Motor neuron (in vitro differentiated cells): ENCODE measurements at regions not wholly inside any gene's neighbourhood (a gene's known extent, or its start where the extent isn't known, plus 50 kb on each side); places are given as distances from the start of the nearest gene placed in this dataset.
"Not testable (repeated sequence)": the region's sequence is repeated elsewhere in the genome, so short reads cannot be mapped to it uniquely, and the experiment has no call there.

Experiments used
- ATAC-seq, 8 experiments: fragments of 200-7000 bp; cut with Tn5 transposase; replicated peaks in 6 of 8; 2 replicates each; pipeline ENCODE4 v1.8.0; 2021; ENCODE audit warnings: mild to moderate bottlenecking in 8 of 8, moderate library complexity in 8 of 8
- H3K27ac ChIP-seq, 2 donors: fragments of 250-450 bp; sonication (Bioruptor Pico); 2 replicates each; pipeline ENCODE4 v1.9.0; 2021; ENCODE audit warnings: antibody characterized with exemption in 2 of 2, mild to moderate bottlenecking in 2 of 2, moderate library complexity in 1 of 2
- H3K4me1 ChIP-seq, 2 donors: fragments of 250-450 bp; sonication (Bioruptor Pico); replicated peaks in 1 of 2; 2 replicates each; pipeline ENCODE4 v1.6.1; 2021; ENCODE audit warnings: antibody characterized with exemption in 2 of 2, mild to moderate bottlenecking in 2 of 2, moderate library complexity in 1 of 2
- H3K4me3 ChIP-seq, 5 donors: fragments of 250-450 bp; sonication (Bioruptor Pico); 2 replicates each; pipeline ENCODE4 v1.9.0; 2021; ENCODE audit warnings: antibody characterized with exemption in 5 of 5, mild to moderate bottlenecking in 5 of 5, moderate library complexity in 4 of 5
- WGBS, 10 experiments: fragments of 450-650 bp; shearing (Covaris generic); methylation state at CpG; one replicate each; pipeline ENCODE4 v1.0.0; 2022; 5-methylcytosine and 5-hydroxymethylcytosine counted together
- in situ Hi-C, 9 experiments: fragments of 400-800 bp; cut with MboI; loops; one replicate each; pipeline ENCODE4 v1.15.0; 2021; ENCODE audit warnings: low sequenced_read_pairs in 9 of 9, low pct_unique_long_range_greater_than_20kb in 2 of 9; ENCODE audit not compliant: unreplicated experiment in 9 of 9

DNA sequence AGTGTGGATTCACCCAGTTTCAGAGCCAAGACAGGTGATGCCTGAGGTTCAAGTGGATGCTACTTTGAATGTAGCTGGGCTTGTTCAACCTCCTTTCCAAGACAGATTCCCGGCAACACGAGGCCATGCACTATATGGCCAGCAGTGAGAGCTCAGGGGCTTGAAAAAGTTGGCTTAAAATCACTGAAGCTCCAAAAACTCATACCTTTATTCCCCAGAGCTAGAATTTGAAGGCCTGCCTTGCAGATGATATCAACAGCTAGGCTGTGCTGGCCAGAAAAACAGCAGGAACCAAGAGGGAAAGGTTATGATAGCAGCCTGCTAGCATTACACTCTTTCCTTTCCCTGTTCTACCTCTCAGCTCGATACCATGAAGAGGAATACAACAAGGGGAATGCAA, 120.2 kb upstream of the DAB2 start:
- Histone ChIP-seq H3K27ac (no peak overlapping the region), H3K4me3 (no peak overlapping the region), H3K4me1 (no peaks in the 10 kb centered on the region)
- in situ Hi-C loops, result loop anchor here in 3 of 9 experiments (10.0 to 25.0 kb wide), 2 partner anchors 158 to 170 kb away; no protein-coding TSS in a partner anchor
- 81 to 100% (median 95%) methylated on average over 1 to 3 of the region's 3 CpGs; no CpG with 5 or more reads in 4 of the 10 experiments for WGBS, 10 experiments
- ATAC-seq, result no peak

DNA sequence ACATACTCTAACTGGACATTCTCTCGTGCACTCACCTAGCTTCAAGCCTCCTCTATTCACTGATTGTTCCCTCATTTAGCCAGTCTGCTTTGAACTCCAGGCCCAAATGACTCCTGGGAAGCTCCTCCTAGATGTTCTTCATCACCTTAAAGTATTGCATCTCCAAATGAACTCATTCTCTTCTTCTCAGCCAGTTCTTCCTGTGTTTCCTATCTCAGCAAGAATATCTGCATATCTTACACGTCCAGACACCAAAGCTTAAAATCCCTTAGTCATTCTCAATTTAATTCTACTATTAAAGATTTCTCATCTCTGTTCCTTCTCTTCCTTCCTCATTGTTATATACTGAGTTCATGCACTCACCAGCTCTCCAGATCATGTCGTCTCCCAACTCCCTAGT, 118.6 kb upstream of the DAB2 start:
- peak in 2 of 8 experiments; percentile 55 to 87 for ATAC-seq
- 30 to 96% (median 78%) methylated on average over 2 to 3 of the region's 3 CpGs; no CpG with 5 or more reads in 1 of the 10 experiments for WGBS, 10 experiments

DNA sequence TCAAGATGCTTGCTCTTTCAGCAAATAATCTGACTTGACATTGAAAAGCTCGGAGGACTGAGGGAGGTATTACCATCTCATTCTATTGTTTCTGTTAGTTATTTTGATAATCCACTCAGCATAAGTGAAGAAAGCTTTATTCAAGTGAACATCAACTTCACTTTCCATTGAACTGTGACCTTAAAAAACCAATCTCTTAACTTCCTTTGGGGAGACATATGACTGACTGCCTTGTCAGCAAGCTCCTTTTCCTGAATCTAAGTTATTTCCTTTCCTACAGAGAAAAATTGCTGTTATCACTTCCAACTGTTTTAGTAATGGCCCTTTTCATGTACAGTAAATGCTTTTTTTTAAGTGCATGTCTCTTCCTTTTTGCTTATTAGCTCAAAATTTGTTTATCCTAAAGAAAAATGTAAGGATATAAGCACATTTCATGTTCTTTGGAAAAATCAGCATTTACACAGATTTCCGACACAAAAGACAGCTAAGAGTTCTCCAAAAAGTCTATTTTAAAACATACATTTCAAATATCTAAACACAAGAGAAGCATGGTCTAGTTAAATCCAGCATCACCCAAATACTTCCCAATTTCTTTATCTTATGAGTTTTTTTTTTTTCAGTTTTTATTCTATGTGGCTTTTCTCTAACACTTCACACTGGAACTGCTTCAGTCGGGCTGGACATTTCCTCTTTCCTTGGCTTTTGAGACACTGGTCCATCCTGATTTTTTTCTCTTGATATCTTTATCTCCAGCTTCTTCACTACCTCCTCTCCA, 117.9 kb upstream of the DAB2 start:
- Histone ChIP-seq H3K4me1 (no peaks in the 10 kb centered on the region), H3K4me3 (no peak overlapping the region), H3K27ac (no peak overlapping the region)
- in situ Hi-C loops, result loop anchor here in 3 of 9 experiments (10.0 to 25.0 kb wide), 2 partner anchors 155 to 168 kb away; no protein-coding TSS in a partner anchor
- no peak for ATAC-seq
- WGBS, 10 experiments, result 76 to 98% (median 92%) methylated on average over 3 of the region's 3 CpGs

More for the DNA sequence above, 118.6 kb upstream of the DAB2 start:
- in situ Hi-C loops, result loop anchor here in 3 of 9 experiments (10.0 to 25.0 kb wide), 2 partner anchors 156 to 169 kb away; no protein-coding TSS in a partner anchor
- H3K4me1 ChIP-seq, result no peaks in the 10 kb centered on the region
- no peak overlapping the region for H3K4me3 ChIP-seq
- no peak overlapping the region for H3K27ac ChIP-seq

GRCh38 chr5:39541920-39542319, 117.1 kb upstream of the DAB2 start:
- ATAC-seq, result peak in 1 of 8 experiments; percentile 68
- 40 to 85% (median 77%) methylated on average over 1 to 5 of the region's 5 CpGs for WGBS, 10 experiments
- in situ Hi-C loops, result loop anchor here in 3 of 9 experiments (10.0 to 25.0 kb wide), 2 partner anchors 155 to 167 kb away; no protein-coding TSS in a partner anchor

GRCh38 chr5:39539470-39539869, 114.7 kb upstream of the DAB2 start:
- no peaks in the 10 kb centered on the region for H3K4me1 ChIP-seq
- no peak overlapping the region for H3K4me3 ChIP-seq
- no peak for ATAC-seq
- 40 to 100% (median 61%) methylated on average over 1 to 3 of the region's 3 CpGs for WGBS, 10 experiments
- in situ Hi-C loops, result loop anchor here in 1 of 9 experiments (25.0 kb wide), 1 partner anchor 152 kb away; no protein-coding TSS in a partner anchor
- H3K27ac ChIP-seq, result no peak overlapping the region

More at GRCh38 chr5:39541920-39542319, 117.1 kb upstream of the DAB2 start:
- no peak overlapping the region for H3K4me3 ChIP-seq
- H3K27ac ChIP-seq, result no peak overlapping the region
- no peaks in the 10 kb centered on the region for H3K4me1 ChIP-seq

DNA sequence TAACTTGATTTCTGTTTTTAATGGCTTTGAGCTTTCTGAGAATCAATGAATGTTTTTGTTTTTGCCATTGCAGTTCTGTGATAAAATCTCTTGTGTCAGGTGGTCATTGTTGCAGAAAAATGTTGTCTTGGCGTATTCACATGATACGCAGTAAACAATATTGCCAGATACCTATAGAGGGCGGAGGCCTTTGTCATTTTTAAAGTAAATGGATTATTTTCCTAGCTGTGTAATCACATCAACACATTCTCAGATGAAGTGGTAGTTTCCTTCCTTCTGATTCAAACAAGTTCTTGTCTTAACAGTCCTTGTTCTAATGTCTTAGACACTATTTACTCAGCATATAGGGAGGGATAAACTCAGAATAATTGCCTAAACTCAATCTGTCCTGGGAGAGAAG, 109.9 kb upstream of the DAB2 start:
- Histone ChIP-seq H3K27ac (no peak overlapping the region), H3K4me3 (no peak overlapping the region), H3K4me1 (no peaks in the 10 kb centered on the region)
- 92 to 100% (median 96%) methylated on average over 2 to 3 of the region's 3 CpGs; no CpG with 5 or more reads in 1 of the 10 experiments for WGBS, 10 experiments
- in situ Hi-C loops, result loop anchor here in 1 of 9 experiments (25.0 kb wide), 1 partner anchor 147 kb away; no protein-coding TSS in a partner anchor
- ATAC-seq, result no peak

- 20 to 69% (median 51%) methylated on average over 1 to 3 of the region's 3 CpGs; no CpG with 5 or more reads in 3 of the 10 experiments for WGBS, 10 experiments
- peak in 1 of 8 experiments; percentile 21 for ATAC-seq
- no peak overlapping the region for H3K4me3 ChIP-seq
- in situ Hi-C loops, result loop anchor here in 1 of 9 experiments (25.0 kb wide), 1 partner anchor 146 kb away; no protein-coding TSS in a partner anchor
- H3K27ac ChIP-seq, result no peak overlapping the region
- no peaks in the 10 kb centered on the region for H3K4me1 ChIP-seq
Observed at GRCh38 chr5:39533749-39534148, 109.0 kb upstream of the DAB2 start.

DNA sequence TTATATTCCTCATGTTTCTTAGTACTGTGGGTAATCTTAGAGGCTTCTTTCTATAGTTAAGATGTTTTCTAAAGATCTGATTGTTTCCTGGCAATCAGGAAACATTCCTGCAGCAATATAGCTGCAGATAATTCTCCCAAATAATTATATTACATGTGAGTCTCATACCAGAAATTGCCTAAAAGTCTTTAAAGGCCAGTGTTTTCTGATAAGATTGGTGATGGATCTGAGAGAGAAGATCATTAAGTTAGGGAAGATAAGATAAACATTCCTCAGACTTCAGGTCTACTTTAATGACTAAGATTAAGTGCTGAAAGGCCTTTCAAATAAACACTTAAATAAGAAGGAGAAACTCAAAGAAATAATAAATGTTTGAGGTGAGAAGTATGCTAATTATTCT, 107.7 kb upstream of the DAB2 start:
- Histone ChIP-seq H3K4me3 (no peak overlapping the region), H3K27ac (no peak overlapping the region), H3K4me1 (no peaks in the 10 kb centered on the region)
- in situ Hi-C loops, result loop anchor here in 1 of 9 experiments (25.0 kb wide), 1 partner anchor 145 kb away; no protein-coding TSS in a partner anchor
- no peak for ATAC-seq

DNA sequence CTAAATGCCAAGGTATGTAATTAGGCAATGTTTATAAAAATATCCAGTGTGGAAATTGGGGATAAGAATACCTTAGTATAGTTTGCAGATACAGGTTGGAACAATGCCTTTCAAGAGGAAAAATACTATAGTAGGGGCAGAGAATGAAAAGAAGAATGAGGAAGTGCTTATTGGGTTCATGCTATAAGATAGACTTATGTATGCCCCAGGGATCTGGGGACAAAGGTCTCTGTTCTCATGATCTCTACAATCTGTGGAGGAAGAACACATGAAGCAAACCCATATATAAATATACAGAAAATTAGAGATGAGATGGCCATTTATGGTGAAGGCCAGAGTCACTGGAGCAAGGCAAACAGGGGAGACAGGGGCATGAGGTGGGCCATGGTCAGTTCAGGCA, 106.5 kb upstream of the DAB2 start:
- in situ Hi-C loops, result loop anchor here in 1 of 9 experiments (25.0 kb wide), 1 partner anchor 144 kb away; no protein-coding TSS in a partner anchor
- H3K4me1 ChIP-seq, result peaks cover 0 to 3% of the 10 kb centered on the region in 2 donors
- no peak for ATAC-seq
- no peak overlapping the region for H3K27ac ChIP-seq
- H3K4me3 ChIP-seq, result no peak overlapping the region

- WGBS, 10 experiments, result 20 to 88% (median 67%) methylated on average over 1 to 7 of the region's 7 CpGs
- peak in 3 of 8 experiments; percentile 12 to 34 (median 23) for ATAC-seq
- Histone ChIP-seq H3K4me1 (peaks cover 0 to 3% of the 10 kb centered on the region in 2 donors), H3K4me3 (no peak overlapping the region), H3K27ac (no peak overlapping the region)
- in situ Hi-C loops, result loop anchor here in 1 of 9 experiments (25.0 kb wide), 1 partner anchor 140 kb away; no protein-coding TSS in a partner anchor
Observed at GRCh38 chr5:39526914-39527477, 102.2 kb upstream of the DAB2 start.

GRCh38 chr5:39525781-39526180, 101.0 kb upstream of the DAB2 start:
- not testable (repeated sequence) for H3K4me3 ChIP-seq, H3K4me1 ChIP-seq, H3K27ac ChIP-seq
- peak in 3 of 8 experiments; percentile 90 to 98 (median 97) for ATAC-seq
- 0 to 100% (median 64%) methylated on average over 1 to 7 of the region's 7 CpGs; no CpG with 5 or more reads in 2 of the 10 experiments for WGBS, 10 experiments
- in situ Hi-C loops, result loop anchor here in 1 of 9 experiments (25.0 kb wide), 1 partner anchor 138 kb away; no protein-coding TSS in a partner anchor

GRCh38 chr5:39525271-39525670, 100.5 kb upstream of the DAB2 start:
- peaks cover 0 to 3% of the 10 kb centered on the region in 2 donors for H3K4me1 ChIP-seq
- WGBS, 10 experiments, result 0 to 100% (median 100%) methylated on average over 1 to 2 of the region's 2 CpGs; no CpG with 5 or more reads in 1 of the 10 experiments
- no peak overlapping the region for H3K4me3 ChIP-seq
- ATAC-seq, result peak in 2 of 8 experiments; percentile 45 to 90
- in situ Hi-C loops, result loop anchor here in 1 of 9 experiments (25.0 kb wide), 1 partner anchor 138 kb away; no protein-coding TSS in a partner anchor
- no peak overlapping the region for H3K27ac ChIP-seq

- WGBS, 10 experiments, result 71 to 100% (median 93%) methylated on average over 1 to 4 of the region's 4 CpGs; no CpG with 5 or more reads in 1 of the 10 experiments
- in situ Hi-C loops, result no loop called here
- Histone ChIP-seq H3K4me1 (peaks cover 0 to 3% of the 10 kb centered on the region in 2 donors), H3K27ac (no peak overlapping the region), H3K4me3 (no peak overlapping the region)
- ATAC-seq, result no peak
Observed at GRCh38 chr5:39523821-39524220, 99.0 kb upstream of the DAB2 start.
